Panc1 (cell line): ENCODE measurements at regions not wholly inside any gene's neighbourhood (a gene's known extent, or its start where the extent isn't known, plus 50 kb on each side); places are given as distances from the start of the nearest gene placed in this dataset.

ENCODE experiments used
- ATAC-seq: fragments of 200-7000 bp; cut with Tn5 transposase; 2 replicates; pipeline ENCODE4 v1.9.1; 2020; ENCODE audit warnings: mild to moderate bottlenecking, moderate library complexity
- BruUV-seq: library from RNA; stranded (reverse); fragments of 400-500 nt; replicated peaks from 2 replicates; lab custom pipeline; 2021; lab: Mats Ljungman, UMichigan
- CTCF ChIA-PET: fragments of 300-600 bp; sonication (Branson Sonifier 250); formaldehyde crosslinking; loops from one replicate; lab custom pipeline; 2022; ENCODE audit warnings: antibody characterized with exemption; lab: Charles Lee
- POLR2A ChIA-PET: fragments of 300-600 bp; sonication (Branson Sonifier 250); formaldehyde crosslinking; loops from one replicate; lab custom pipeline; 2022; ENCODE audit warnings: antibody characterized with exemption; lab: Charles Lee
- DNase-seq: peaks from one replicate; pipeline ENCODE4 v3.0.0-alpha.2; 2010; ENCODE audit warnings: low read depth, low spot score
- H3K27ac ChIP-seq: 2 replicates; pipeline ENCODE4 v1.5.1; 2011; ENCODE audit warnings: mild to moderate bottlenecking, low read length, inconsistent platforms
- H3K27me3 ChIP-seq: fragments of 200-500 bp; sonication (Bioruptor generic); 2 replicates; pipeline ENCODE4 v1.6.0; 2014; ENCODE audit warnings: low read length, inconsistent platforms; ENCODE audit not compliant: control insufficient read depth, insufficient read depth
- H3K36me3 ChIP-seq: fragments of 200-500 bp; sonication (Bioruptor generic); 2 replicates; pipeline ENCODE4 v1.5.1; 2014; ENCODE audit warnings: inconsistent platforms, mild to moderate bottlenecking, low read length, moderate library complexity; ENCODE audit not compliant: control insufficient read depth, insufficient read depth
- H3K4me1 ChIP-seq: 2 replicates; pipeline ENCODE4 v1.5.1; 2011; ENCODE audit warnings: inconsistent platforms, mild to moderate bottlenecking, low read length, moderate library complexity; ENCODE audit not compliant: control insufficient read depth, insufficient read depth
- H3K4me3 ChIP-seq, 2 experiments: 2 replicates each; pipeline ENCODE4 v1.5.1; 2011 to 2012; ENCODE audit warnings: low read depth in 2 of 2, low read length in 2 of 2, mild to moderate bottlenecking in 2 of 2, inconsistent platforms in 1 of 2, moderate library complexity in 1 of 2
- H3K9me3 ChIP-seq: fragments of 200-500 bp; sonication (Bioruptor generic); 2 replicates; pipeline ENCODE4 v1.5.1; 2014; ENCODE audit warnings: low read depth, mild to moderate bottlenecking, inconsistent platforms, low read length, moderate library complexity; ENCODE audit not compliant: control insufficient read depth, insufficient read depth
- CTCF ChIP-seq: fragments of 450-650 bp; IDR thresholded peaks from 2 replicates; pipeline ENCODE4 v1.5.1; 2017; ENCODE audit warnings: mild to moderate bottlenecking
- POLR2AphosphoS5 ChIP-seq: IDR thresholded peaks from 2 replicates; pipeline ENCODE4 v1.6.1; 2012; ENCODE audit warnings: mild to moderate bottlenecking, low read depth, low read length, moderate library complexity
- REST ChIP-seq, 2 experiments: IDR thresholded peaks; 2 replicates each; pipeline ENCODE4 v1.6.1; 2011 to 2012; ENCODE audit warnings: low read depth in 2 of 2, control low read depth in 1 of 2, low read length in 1 of 2, mild to moderate bottlenecking in 1 of 2, moderate library complexity in 1 of 2; ENCODE audit not compliant: insufficient read depth in 1 of 2
- SIN3A ChIP-seq: IDR thresholded peaks from 2 replicates; pipeline ENCODE4 v1.6.1; 2012; ENCODE audit warnings: low read depth, mild to moderate bottlenecking, low read length, moderate library complexity, borderline replicate concordance; ENCODE audit not compliant: insufficient read depth
- TCF7L2 ChIP-seq: IDR thresholded peaks from 2 replicates; pipeline ENCODE4 v1.6.1; 2011; ENCODE audit warnings: mild to moderate bottlenecking, low read depth, low read length, inconsistent platforms
- in situ Hi-C: cut with HindIII; loops from 2 replicates; pipeline ENCODE4 v1.10.0; 2016; ENCODE audit warnings: low sequenced_read_pairs, low pct_unique_long_range_greater_than_20kb
- intact Hi-C: fragments of 100-400 bp; cut with micrococcal nuclease; formaldehyde crosslinking; loops from one replicate; pipeline ENCODE4 v1.10.0; 2022; ENCODE audit not compliant: unreplicated experiment

GRCh38 chr5:116637149-116637740 lies 62.6 kb upstream of the SEMA6A start:
- no peak overlapping the region for H3K4me3 ChIP-seq
- in situ Hi-C loops: no loop called here
- TF ChIP-seq SIN3A (no peak), CTCF (no peak), POLR2AphosphoS5 (no peak), REST (IDR thresholded peaks at IDR 0.05; ENCODE audit: insufficient read depth in 1 of 2, low read depth in 2 of 2, low read length in 1 of 2) (no peak), TCF7L2 (no peak)
- H3K9me3 ChIP-seq: no peaks in the 10 kb centered on the region
- ATAC-seq (no peak), DNase-seq (no peak)
- intact Hi-C loops: no loop called here
- no peak overlapping the region for H3K27ac ChIP-seq
- no peaks in the 10 kb centered on the region for H3K36me3 ChIP-seq
- ChIA-PET CTCF (no interaction called here), POLR2A (no interaction called here)
- H3K27me3 ChIP-seq: no peaks in the 10 kb centered on the region
- no peaks in the 10 kb centered on the region for H3K4me1 ChIP-seq
- BruUV-seq: no TSS peak

GRCh38 chr5:116632890-116633289 lies 58.3 kb upstream of the SEMA6A start:
- no peak for TF ChIP-seq SIN3A
- no peak for TF ChIP-seq CTCF
- no peak for TF ChIP-seq REST (IDR thresholded peaks at IDR 0.05; ENCODE audit: insufficient read depth in 1 of 2, low read depth in 2 of 2, low read length in 1 of 2)
- DNase-seq (no peak), ATAC-seq (no peak)
- no peaks in the 10 kb centered on the region for H3K36me3 ChIP-seq
- intact Hi-C loops (no loop called here), in situ Hi-C loops (no loop called here)
- no peaks in the 10 kb centered on the region for H3K4me1 ChIP-seq
- BruUV-seq: no TSS peak
- CTCF ChIA-PET: no interaction called here
- H3K9me3 ChIP-seq: no peaks in the 10 kb centered on the region
- POLR2A ChIA-PET: no interaction called here
- H3K27ac ChIP-seq: no peak overlapping the region
- no peaks in the 10 kb centered on the region for H3K27me3 ChIP-seq
- no peak overlapping the region for H3K4me3 ChIP-seq
